GM19324 (cell line): ENCODE measurements at regions not wholly inside any gene's neighbourhood (a gene's known extent, or its start where the extent isn't known, plus 50 kb on each side); places are given as distances from the start of the nearest gene placed in this dataset.

Experiments
- ATAC-seq: cut with Tn5 transposase; IDR thresholded peaks from one replicate; pipeline ENCODE4 v1.9.1; 2021; ENCODE audit warnings: mild to moderate bottlenecking, moderate library complexity; ENCODE audit not compliant: unreplicated experiment, low FRiP score

- no peak for ATAC-seq
Observed at GRCh38 chr1:235027076-235027861, 101.4 kb downstream of the TOMM20 start.

- no peak for ATAC-seq
Observed at GRCh38 chr1:235025422-235025984, 103.1 kb downstream of the TOMM20 start.

GRCh38 chr1:235024711-235025421 is 103.8 kb downstream of the TOMM20 start:
- ATAC-seq: no peak

- no peak for ATAC-seq
Observed at GRCh38 chr1:235023711-235024439, 104.8 kb downstream of the TOMM20 start.

GRCh38 chr1:235022981-235023710 is 105.5 kb downstream of the TOMM20 start:
- ATAC-seq: no peak

- no peak for ATAC-seq
Observed at GRCh38 chr1:235022341-235022980, 106.2 kb downstream of the TOMM20 start.

GRCh38 chr1:235021815-235022214 is 106.8 kb downstream of the TOMM20 start:
- ATAC-seq: no peak

- no peak for ATAC-seq
Observed at GRCh38 chr1:235021321-235021720, 107.3 kb downstream of the TOMM20 start.

- ATAC-seq: no peak
Observed at GRCh38 chr1:235019961-235020360, 108.7 kb downstream of the TOMM20 start.

- no peak for ATAC-seq
Observed at GRCh38 chr1:235019471-235019870, 109.2 kb downstream of the TOMM20 start.

- ATAC-seq: no peak
Observed at GRCh38 chr1:235018720-235019444, 109.8 kb downstream of the TOMM20 start.

GRCh38 chr1:235018161-235018560 is 110.5 kb downstream of the TOMM20 start:
- ATAC-seq: no peak

- ATAC-seq: no peak
Observed at GRCh38 chr1:235017719-235018118, 110.9 kb downstream of the TOMM20 start.

GRCh38 chr1:235017191-235017590 is 111.4 kb downstream of the TOMM20 start:
- no peak for ATAC-seq

- ATAC-seq: no peak
Observed at GRCh38 chr1:235015291-235015985, 113.2 kb downstream of the TOMM20 start.

- ATAC-seq: no peak
Observed at GRCh38 chr1:235014756-235015155, 113.9 kb downstream of the TOMM20 start.

- no peak for ATAC-seq
Observed at GRCh38 chr1:235013512-235013911, 115.1 kb downstream of the TOMM20 start.

- ATAC-seq: no peak
Observed at GRCh38 chr1:235012436-235013210, 116.0 kb downstream of the TOMM20 start.
